Epithelial cell of esophagus (primary cell): ENCODE measurements at regions not wholly inside any gene's neighbourhood (a gene's known extent, or its start where the extent isn't known, plus 50 kb on each side); places are given as distances from the start of the nearest gene placed in this dataset.

Source experiments
- DNase-seq: peaks from one replicate; pipeline ENCODE4 v3.0.0; 2010; ENCODE audit warnings: low read depth
- H3K4me3 ChIP-seq: 2 replicates; pipeline ENCODE4 v1.5.1; 2011; ENCODE audit warnings: mild to moderate bottlenecking, low read length, control low read depth
- CTCF ChIP-seq: IDR thresholded peaks from 2 replicates; pipeline ENCODE4 v1.5.1; 2011; ENCODE audit warnings: low read depth, mild to moderate bottlenecking, low read length, control low read depth, inconsistent platforms; ENCODE audit not compliant: insufficient read depth; ENCODE audit errors: missing control alignments

- TF ChIP-seq CTCF: no peak
- DNase-seq: no peak
- H3K4me3 ChIP-seq: no peak overlapping the region
Observed at GRCh38 chr6:165091121-165091785, 218.2 kb downstream of the C6orf118 start.

DNA sequence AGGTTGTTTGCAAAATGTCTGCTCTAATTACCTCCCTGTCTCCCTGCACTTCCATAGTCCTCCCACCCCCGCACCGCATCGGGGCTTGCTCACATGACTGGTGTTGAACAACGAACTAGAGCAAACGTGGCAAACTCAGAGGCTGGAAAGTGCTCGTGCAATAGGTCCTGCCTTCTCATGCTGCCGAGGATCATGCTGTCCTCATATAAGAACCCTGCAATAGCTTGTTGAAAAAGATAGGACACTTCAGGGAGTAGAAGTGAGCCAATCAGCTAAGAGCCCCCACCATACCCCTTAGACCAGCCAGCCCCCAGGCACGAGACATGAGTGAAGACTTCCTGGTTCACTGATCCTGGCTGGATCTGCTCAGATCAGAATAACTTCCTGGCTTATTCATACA lies 219.2 kb downstream of the C6orf118 start:
- no peak overlapping the region for H3K4me3 ChIP-seq
- no peak for TF ChIP-seq CTCF

GRCh38 chr6:165086814-165087213 lies 222.6 kb downstream of the C6orf118 start:
- no peak overlapping the region for H3K4me3 ChIP-seq
- DNase-seq: no peak
- no peak for TF ChIP-seq CTCF

More for the DNA sequence above, 219.2 kb downstream of the C6orf118 start:
- no peak for DNase-seq

DNA sequence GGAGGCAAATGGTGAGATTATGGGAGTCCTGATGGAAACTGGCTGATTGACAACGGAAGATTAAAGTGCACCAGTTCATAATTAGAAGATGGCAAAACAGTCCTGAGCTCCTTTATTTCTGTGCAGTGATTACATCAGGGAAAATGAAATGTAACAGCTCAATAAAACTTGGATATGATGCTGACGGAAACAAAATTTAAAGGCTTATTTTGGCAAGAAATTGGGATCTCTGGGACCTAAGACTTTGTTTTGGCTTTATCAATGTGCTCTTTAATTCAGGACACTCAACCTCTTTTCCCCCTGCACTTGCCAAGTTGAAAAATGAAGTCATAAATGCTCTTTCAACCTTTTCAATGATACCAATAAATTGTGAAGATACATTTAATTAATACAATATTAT lies 226.8 kb downstream of the C6orf118 start:
- no peak overlapping the region for H3K4me3 ChIP-seq
- no peak for TF ChIP-seq CTCF
- no peak for DNase-seq

DNA sequence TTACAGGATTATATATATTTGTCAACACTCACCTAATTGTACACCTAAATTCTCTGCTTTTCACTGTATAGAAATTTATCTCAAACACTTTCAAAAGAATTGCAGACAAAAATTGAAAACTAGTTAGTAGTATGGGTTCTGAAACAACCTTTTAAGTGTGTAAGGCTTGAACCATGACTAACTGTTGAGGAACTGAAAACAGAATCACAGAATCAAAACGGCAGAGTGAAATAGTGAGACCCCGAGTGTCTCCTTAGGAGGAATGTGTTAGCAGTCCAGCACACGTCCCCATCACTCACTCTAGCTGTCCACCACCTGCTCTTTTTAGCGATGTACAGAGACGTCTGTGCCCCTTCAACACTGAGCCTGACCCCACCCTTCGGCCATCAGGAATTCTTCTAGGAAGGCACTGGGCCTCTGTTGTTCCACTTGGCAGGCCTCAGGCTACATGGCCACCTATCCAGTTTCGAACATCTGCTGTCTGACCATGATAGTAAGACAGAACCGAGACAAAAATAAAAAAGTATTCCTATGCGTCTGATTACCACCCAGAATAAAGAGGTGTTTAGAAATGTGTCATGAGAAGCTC lies 227.4 kb downstream of the C6orf118 start:
- no peak overlapping the region for H3K4me3 ChIP-seq
- no peak for DNase-seq
- TF ChIP-seq CTCF: no peak

- TF ChIP-seq CTCF: no peak
- H3K4me3 ChIP-seq: no peak overlapping the region
- no peak for DNase-seq
Observed at GRCh38 chr6:165077876-165078275, 231.5 kb downstream of the C6orf118 start.

- TF ChIP-seq CTCF: no peak
- DNase-seq: no peak
- H3K4me3 ChIP-seq: no peak overlapping the region
Observed at GRCh38 chr6:165071906-165072305, 237.5 kb downstream of the C6orf118 start.
